ENCODE measurements at regions not wholly inside any gene's neighbourhood (a gene's known extent, or its start where the extent isn't known, plus 50 kb on each side); places are given as distances from the start of the nearest gene placed in this dataset.
"Not testable (repeated sequence)": the region's sequence is repeated elsewhere in the genome, so short reads cannot be mapped to it uniquely, and the experiment has no call there.

- DNase-seq: no peak
Observed at GRCh38 chr16:6708576-6709215, 623.9 kb upstream of the RBFOX1 start.

- no peak for DNase-seq
Observed at GRCh38 chr16:6704306-6704930, 628.2 kb upstream of the RBFOX1 start.

- DNase-seq: no peak
Observed at GRCh38 chr16:6701096-6701495, 631.5 kb upstream of the RBFOX1 start.

GRCh38 chr16:6698548-6698947 is 634.1 kb upstream of the RBFOX1 start:
- no peak for DNase-seq

GRCh38 chr16:6695666-6696065 is 637.0 kb upstream of the RBFOX1 start:
- no peak for DNase-seq

GRCh38 chr16:6694636-6695035 is 638.0 kb upstream of the RBFOX1 start:
- DNase-seq: no peak

GRCh38 chr16:6693418-6693817 is 639.2 kb upstream of the RBFOX1 start:
- DNase-seq: not testable (repeated sequence)

GRCh38 chr16:6692874-6693273 is 639.8 kb upstream of the RBFOX1 start:
- no peak for DNase-seq

- DNase-seq: no peak
Observed at GRCh38 chr16:6690741-6691140, 641.9 kb upstream of the RBFOX1 start.

- DNase-seq: no peak
Observed at GRCh38 chr16:6689643-6690042, 643.0 kb upstream of the RBFOX1 start.

GRCh38 chr16:6687593-6687992 is 645.1 kb upstream of the RBFOX1 start:
- no peak for DNase-seq

GRCh38 chr16:6684076-6684673 is 648.5 kb upstream of the RBFOX1 start:
- no peak for DNase-seq

GRCh38 chr16:6682142-6682811 is 650.4 kb upstream of the RBFOX1 start:
- no peak for DNase-seq

GRCh38 chr16:6678586-6678985 is 654.1 kb upstream of the RBFOX1 start:
- no peak for DNase-seq

GRCh38 chr16:6674071-6674470 is 658.6 kb upstream of the RBFOX1 start:
- DNase-seq: no peak

GRCh38 chr16:6672507-6672906 is 660.1 kb upstream of the RBFOX1 start:
- no peak for DNase-seq

- no peak for DNase-seq
Observed at GRCh38 chr16:6667393-6667792, 665.3 kb upstream of the RBFOX1 start.

- no peak for DNase-seq
Observed at GRCh38 chr16:6665126-6665525, 667.5 kb upstream of the RBFOX1 start.

- DNase-seq: no peak
Observed at GRCh38 chr16:6663668-6664067, 669.0 kb upstream of the RBFOX1 start.

GRCh38 chr16:6656760-6657159 is 675.9 kb upstream of the RBFOX1 start:
- DNase-seq: no peak

GRCh38 chr16:6646891-6647290 is 685.8 kb upstream of the RBFOX1 start:
- DNase-seq: no peak

GRCh38 chr16:6645768-6646568 is 686.7 kb upstream of the RBFOX1 start:
- no peak for DNase-seq

GRCh38 chr16:6644916-6645315 is 687.7 kb upstream of the RBFOX1 start:
- no peak for DNase-seq
